Body of pancreas (tissue), 4 donors: ENCODE measurements at regions not wholly inside any gene's neighbourhood (a gene's known extent, or its start where the extent isn't known, plus 50 kb on each side); places are given as distances from the start of the nearest gene placed in this dataset.

Experiments
- ATAC-seq: fragments of 150-250 bp; one replicate; pipeline ENCODE4 v1.9.1; 2016
- DNase-seq, 4 donors: peaks; one replicate each; pipeline ENCODE4 v3.0.0-alpha.2; 2019
- H3K27ac ChIP-seq, 4 donors: fragments of 200-600 bp; sonication (generic); 1 replicate in 3 of 4; 2 replicates in 1 of 4; pipeline versions ENCODE4 v1.5.1 to v1.6.1; 2016 to 2019; ENCODE audit warnings: mild to moderate bottlenecking in 1 of 4, mixed read lengths in 1 of 4, moderate library complexity in 1 of 4
- H3K27me3 ChIP-seq, 2 donors: fragments of 200-600 bp; sonication (generic); one replicate each; pipeline ENCODE4 v1.6.0; 2016; ENCODE audit warnings: mild to moderate bottlenecking in 1 of 2
- H3K36me3 ChIP-seq, 2 donors: fragments of 200-600 bp; sonication (generic); replicated peaks in 1 of 2; 2 replicates each; pipeline ENCODE4 v1.5.1; 2016; ENCODE audit warnings: low read depth in 2 of 2; ENCODE audit not compliant: insufficient read depth in 1 of 2
- H3K4me1 ChIP-seq: fragments of 200-600 bp; sonication (generic); one replicate; pipeline ENCODE4 v1.6.0; 2016
- H3K4me3 ChIP-seq, 2 donors: fragments of 200-600 bp; sonication (generic); 1 replicate in 1 of 2; 2 replicates in 1 of 2; pipeline ENCODE4 v1.5.1; 2016 to 2019
- H3K9me3 ChIP-seq, 3 donors: fragments of 200-600 bp; sonication (generic); 1 replicate in 2 of 3; 2 replicates in 1 of 3; pipeline ENCODE4 v1.5.1; 2016
- POLR2A ChIP-seq, 3 donors: fragments of 450-650 bp; IDR thresholded peaks; one replicate each; pipeline ENCODE4 v1.6.1; 2016; ENCODE audit warnings: antibody characterized with exemption in 3 of 3, mild to moderate bottlenecking in 2 of 3
- WGBS, 2 donors: methylation state at CpG; one replicate each; pipeline ENCODE4 v1.1.5; 2017; 5-methylcytosine and 5-hydroxymethylcytosine counted together
- intact Hi-C: fragments of 100-400 bp; cut with DNase I; formaldehyde crosslinking; loops from one replicate; pipeline ENCODE4 v1.15.1; 2023
- TF ChIP-seq, protein P1 (sequence below), 7 experiments: fragments of 450-650 bp in 4 of 7; fragments of 200-600 bp in 3 of 7; sonication (generic) in 3 of 7; IDR thresholded peaks; one replicate each; pipeline ENCODE4 v1.5.1; 2016 to 2019; ENCODE audit warnings: antibody characterized with exemption in 7 of 7

DNA sequence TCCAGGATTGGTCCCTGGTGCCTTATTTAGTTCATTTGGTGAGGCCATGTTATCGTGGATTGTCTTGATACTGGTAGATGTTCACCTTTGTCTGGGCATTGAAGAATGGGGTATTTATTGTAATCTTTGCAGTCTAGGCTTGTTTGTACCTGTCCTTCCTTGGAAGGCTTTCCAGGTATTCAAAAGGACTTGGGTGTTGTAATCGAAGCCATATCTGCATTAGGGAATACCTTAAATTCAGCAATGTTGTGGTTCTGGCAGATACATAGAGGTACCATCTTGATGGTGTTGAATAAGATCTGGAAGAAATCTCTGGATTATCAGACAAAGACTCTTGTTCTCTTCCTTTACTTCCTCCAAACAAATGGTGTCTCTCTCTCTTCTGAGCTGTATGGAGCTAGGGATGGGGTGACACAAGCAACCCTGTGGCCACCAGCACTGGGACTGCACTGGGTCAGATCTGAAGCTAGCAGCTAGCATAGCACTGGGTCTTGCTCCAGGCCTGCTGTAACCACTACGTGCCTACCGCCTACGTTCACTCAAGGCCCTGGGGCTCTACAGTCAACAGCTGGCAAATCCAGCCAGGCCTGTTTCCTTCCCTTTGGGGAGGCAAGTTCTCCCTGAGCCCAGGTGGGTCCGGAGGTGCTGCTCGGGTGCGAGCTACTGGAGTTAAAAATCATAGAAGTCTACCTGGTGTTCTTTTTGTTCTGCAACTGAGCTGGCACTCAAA, 261.1 kb upstream of the CITED2 start:
- 89 to 90% methylated on average over 8 of the region's 8 CpGs for WGBS, 2 donors
- no peaks in the 10 kb centered on the region for H3K27me3 ChIP-seq
- ATAC-seq (no peak), DNase-seq (no peak)
- H3K4me1 ChIP-seq = no peaks in the 10 kb centered on the region
- H3K27ac ChIP-seq = no peak overlapping the region
- TF ChIP-seq, protein P1, sequence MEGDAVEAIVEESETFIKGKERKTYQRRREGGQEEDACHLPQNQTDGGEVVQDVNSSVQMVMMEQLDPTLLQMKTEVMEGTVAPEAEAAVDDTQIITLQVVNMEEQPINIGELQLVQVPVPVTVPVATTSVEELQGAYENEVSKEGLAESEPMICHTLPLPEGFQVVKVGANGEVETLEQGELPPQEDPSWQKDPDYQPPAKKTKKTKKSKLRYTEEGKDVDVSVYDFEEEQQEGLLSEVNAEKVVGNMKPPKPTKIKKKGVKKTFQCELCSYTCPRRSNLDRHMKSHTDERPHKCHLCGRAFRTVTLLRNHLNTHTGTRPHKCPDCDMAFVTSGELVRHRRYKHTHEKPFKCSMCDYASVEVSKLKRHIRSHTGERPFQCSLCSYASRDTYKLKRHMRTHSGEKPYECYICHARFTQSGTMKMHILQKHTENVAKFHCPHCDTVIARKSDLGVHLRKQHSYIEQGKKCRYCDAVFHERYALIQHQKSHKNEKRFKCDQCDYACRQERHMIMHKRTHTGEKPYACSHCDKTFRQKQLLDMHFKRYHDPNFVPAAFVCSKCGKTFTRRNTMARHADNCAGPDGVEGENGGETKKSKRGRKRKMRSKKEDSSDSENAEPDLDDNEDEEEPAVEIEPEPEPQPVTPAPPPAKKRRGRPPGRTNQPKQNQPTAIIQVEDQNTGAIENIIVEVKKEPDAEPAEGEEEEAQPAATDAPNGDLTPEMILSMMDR (IDR thresholded peaks at IDR 0.05) = no peak
- no peak for TF ChIP-seq POLR2A (IDR thresholded peaks at IDR 0.05)
- intact Hi-C loops = no loop called here
- no peak overlapping the region for H3K4me3 ChIP-seq
- H3K36me3 ChIP-seq = no peaks in the 10 kb centered on the region
- no peaks in the 10 kb centered on the region for H3K9me3 ChIP-seq

DNA sequence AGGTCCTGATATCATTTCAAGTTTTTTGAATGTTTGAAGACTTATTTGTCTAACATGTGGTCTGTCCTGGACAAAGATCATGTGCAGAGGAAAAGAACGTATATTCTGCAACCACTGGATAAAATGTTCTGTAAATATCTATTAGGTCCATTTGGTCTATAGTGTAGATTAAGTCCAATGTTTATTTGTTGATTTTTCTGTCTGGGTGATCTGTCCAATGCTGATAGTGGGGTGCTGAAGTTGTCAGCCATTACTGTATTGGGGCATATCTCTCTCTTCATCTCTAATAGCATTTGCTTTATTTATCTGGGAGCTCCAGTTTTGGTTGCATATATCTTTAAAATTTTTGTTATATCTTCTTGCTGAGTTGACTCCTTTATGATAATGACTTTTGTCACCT, 258.4 kb upstream of the CITED2 start:
- ATAC-seq (no peak), DNase-seq (no peak)
- Histone ChIP-seq H3K4me1 (no peaks in the 10 kb centered on the region), H3K36me3 (no peaks in the 10 kb centered on the region), H3K27ac (no peak overlapping the region), H3K9me3 (no peaks in the 10 kb centered on the region), H3K27me3 (no peaks in the 10 kb centered on the region), H3K4me3 (no peak overlapping the region)
- intact Hi-C loops = no loop called here
- TF ChIP-seq, protein P1 (IDR thresholded peaks at IDR 0.05) = no peak
- TF ChIP-seq POLR2A (IDR thresholded peaks at IDR 0.05) = no peak
- 39 to 63% methylated on average over 1 of the region's 1 CpG for WGBS, 2 donors

DNA sequence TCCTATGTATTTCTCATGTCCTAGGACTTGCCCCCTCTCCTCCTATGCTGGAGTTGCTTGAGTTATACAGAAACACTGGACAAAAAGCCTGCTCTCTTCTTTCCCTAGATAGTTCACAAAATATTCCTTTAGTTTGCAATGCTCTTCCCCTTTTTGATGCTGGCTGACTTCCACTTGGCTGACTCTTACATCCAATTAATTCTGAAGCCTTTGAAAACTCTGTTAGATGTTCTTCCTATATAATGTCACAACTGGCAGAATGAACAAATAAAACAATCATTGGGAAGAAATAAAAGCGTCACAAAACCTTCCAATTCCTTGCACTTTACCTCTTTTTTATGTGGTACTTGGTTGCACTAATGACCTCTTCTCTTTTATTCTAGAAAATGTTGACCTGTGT, 253.8 kb upstream of the CITED2 start:
- no peak for TF ChIP-seq POLR2A (IDR thresholded peaks at IDR 0.05)
- TF ChIP-seq, protein P1 (IDR thresholded peaks at IDR 0.05) = no peak
- Histone ChIP-seq H3K27me3 (no peaks in the 10 kb centered on the region), H3K4me1 (no peaks in the 10 kb centered on the region), H3K27ac (no peak overlapping the region), H3K36me3 (no peaks in the 10 kb centered on the region), H3K9me3 (no peaks in the 10 kb centered on the region), H3K4me3 (no peak overlapping the region)
- DNase-seq (no peak), ATAC-seq (no peak)
- intact Hi-C loops = no loop called here
- 47 to 80% methylated on average over 1 of the region's 1 CpG for WGBS, 2 donors

DNA sequence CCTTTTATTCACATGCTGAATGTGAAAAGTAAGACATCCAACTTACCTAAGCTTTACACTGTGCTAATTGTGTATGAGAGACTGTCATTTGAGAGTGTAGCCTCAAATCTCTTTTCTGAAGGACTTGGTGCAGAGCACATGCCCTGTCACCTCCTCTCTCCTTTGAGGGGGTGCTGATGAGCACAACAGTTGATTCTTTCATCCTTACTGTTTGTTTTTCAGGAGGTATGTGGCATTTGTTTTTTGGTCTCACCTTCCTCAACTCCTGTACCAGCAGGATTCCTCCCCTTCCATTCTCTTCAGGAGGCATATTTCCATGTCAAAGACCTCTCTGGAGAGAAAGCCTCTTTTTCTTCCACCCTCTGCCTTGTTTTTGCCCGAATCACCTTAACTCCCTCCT, 252.6 kb upstream of the CITED2 start:
- no peak for DNase-seq
- Histone ChIP-seq H3K4me1 (no peaks in the 10 kb centered on the region), H3K27ac (no peak overlapping the region), H3K27me3 (no peaks in the 10 kb centered on the region), H3K4me3 (no peak overlapping the region), H3K36me3 (no peaks in the 10 kb centered on the region), H3K9me3 (no peaks in the 10 kb centered on the region)
- 36 to 64% methylated on average over 1 of the region's 1 CpG for WGBS, 2 donors
- TF ChIP-seq, protein P1 (IDR thresholded peaks at IDR 0.05) = no peak
- TF ChIP-seq POLR2A (IDR thresholded peaks at IDR 0.05) = no peak
- ATAC-seq = no peak
- intact Hi-C loops = no loop called here
